Activated T-helper 2 cell treated with anti-CD3 and anti-CD28 coated beads, Interferon-gamma antibody, Interleukin-2, Interleukin-4, amounts not matched to agents 10 μg/mL and 5 μg/mL and 100 μg/mL, durations not matched to agents 14 hours and 24 hours and 36 hours (primary cell): ENCODE measurements at regions not wholly inside any gene's neighbourhood (a gene's known extent, or its start where the extent isn't known, plus 50 kb on each side); places are given as distances from the start of the nearest gene placed in this dataset.

Experiments
- DNase-seq: peaks from one replicate; pipeline ENCODE4 v3.0.0; 2021; ENCODE audit warnings: low spot score
- H3K27ac Mint-ChIP-seq: one replicate; pipeline ENCODE4 v1.8.0; 2021; ENCODE audit warnings: mixed read lengths
- H3K27me3 Mint-ChIP-seq: one replicate; pipeline ENCODE4 v1.8.0; 2021; ENCODE audit warnings: low read depth, mixed read lengths
- H3K36me3 Mint-ChIP-seq: one replicate; pipeline ENCODE4 v1.8.0; 2021; ENCODE audit warnings: low read depth, mixed read lengths
- H3K4me1 Mint-ChIP-seq: one replicate; pipeline ENCODE4 v1.8.0; 2021; ENCODE audit warnings: low read depth, mixed read lengths
- H3K4me3 Mint-ChIP-seq: one replicate; pipeline ENCODE4 v1.8.0; 2021; ENCODE audit warnings: low read depth, mild to moderate bottlenecking, moderate library complexity, mixed read lengths
- H3K9me3 Mint-ChIP-seq: one replicate; pipeline ENCODE4 v1.8.0; 2021; ENCODE audit warnings: mixed read lengths
- intact Hi-C: fragments of 100-400 bp; cut with micrococcal nuclease; formaldehyde crosslinking; loops from one replicate; pipeline ENCODE4 v1.15.1; 2023

DNA sequence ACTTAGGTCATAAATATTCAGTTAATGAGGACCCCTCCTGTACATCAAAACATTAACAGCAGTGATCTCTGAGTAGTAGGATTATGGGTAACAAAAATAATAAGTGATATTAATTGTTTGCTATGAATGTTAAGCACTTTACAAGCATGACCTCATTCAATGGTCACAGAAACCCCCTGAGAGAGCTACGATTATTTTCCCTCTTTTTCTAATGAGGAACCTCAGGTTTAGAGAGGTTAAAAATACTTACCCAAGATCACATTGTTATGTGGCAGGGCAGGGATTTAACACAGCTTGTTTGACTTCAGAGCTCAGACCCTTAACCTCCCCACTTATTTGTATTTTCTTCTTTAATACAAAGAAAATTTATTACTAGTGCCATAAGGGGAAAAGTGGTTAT is 228.2 kb downstream of the TBL1XR1 start:
- Mint-ChIP-seq H3K27ac (no peak overlapping the region), H3K4me1 (peaks cover 8% of the 10 kb centered on the region), H3K36me3 (no peaks in the 10 kb centered on the region), H3K27me3 (no peaks in the 10 kb centered on the region), H3K9me3 (no peaks in the 10 kb centered on the region), H3K4me3 (no peak overlapping the region)
- intact Hi-C loops, result no loop called here
- DNase-seq, result no peak

GRCh38 chr3:176968631-176969030 is 228.7 kb downstream of the TBL1XR1 start:
- H3K27ac Mint-ChIP-seq, result no peak overlapping the region
- DNase-seq, result no peak
- no peaks in the 10 kb centered on the region for H3K36me3 Mint-ChIP-seq
- H3K9me3 Mint-ChIP-seq, result no peaks in the 10 kb centered on the region
- intact Hi-C loops, result no loop called here
- H3K27me3 Mint-ChIP-seq, result no peaks in the 10 kb centered on the region
- peaks cover 8% of the 10 kb centered on the region for H3K4me1 Mint-ChIP-seq
- H3K4me3 Mint-ChIP-seq, result no peak overlapping the region

DNA sequence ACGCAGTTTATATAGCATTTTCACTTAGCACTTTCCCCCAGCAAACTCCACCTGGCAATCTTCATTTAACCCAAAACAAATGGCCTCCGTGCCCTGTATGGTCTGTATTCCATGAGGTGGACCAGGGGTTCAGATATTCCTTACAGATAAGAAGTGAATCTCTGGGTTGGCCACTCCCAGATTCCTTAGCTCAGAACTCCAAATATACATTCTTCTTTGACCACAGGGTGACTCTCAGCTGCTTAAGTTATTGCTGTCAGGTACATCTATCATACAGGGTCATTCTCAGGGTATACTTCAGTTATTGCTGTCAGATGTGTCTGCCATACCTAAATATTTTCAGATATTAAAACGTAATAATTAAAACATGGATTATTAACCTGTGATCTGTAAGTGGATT is 229.8 kb downstream of the TBL1XR1 start:
- H3K36me3 Mint-ChIP-seq, result no peaks in the 10 kb centered on the region
- H3K9me3 Mint-ChIP-seq, result no peaks in the 10 kb centered on the region
- peaks cover 1% of the 10 kb centered on the region for H3K27me3 Mint-ChIP-seq
- H3K4me1 Mint-ChIP-seq, result peaks cover 8% of the 10 kb centered on the region
- H3K27ac Mint-ChIP-seq, result no peak overlapping the region
- no peak for DNase-seq
- intact Hi-C loops, result no loop called here
- no peak overlapping the region for H3K4me3 Mint-ChIP-seq

GRCh38 chr3:176964661-176965060 is 232.6 kb downstream of the TBL1XR1 start:
- no peaks in the 10 kb centered on the region for H3K36me3 Mint-ChIP-seq
- intact Hi-C loops, result no loop called here
- DNase-seq, result no peak

GRCh38 chr3:176961916-176962315 is 235.4 kb downstream of the TBL1XR1 start:
- peaks cover 2% of the 10 kb centered on the region for H3K4me1 Mint-ChIP-seq
- intact Hi-C loops, result no loop called here
- no peak overlapping the region for H3K27ac Mint-ChIP-seq
- H3K9me3 Mint-ChIP-seq, result no peaks in the 10 kb centered on the region
- H3K27me3 Mint-ChIP-seq, result peaks cover 2% of the 10 kb centered on the region
- no peaks in the 10 kb centered on the region for H3K36me3 Mint-ChIP-seq
- DNase-seq, result no peak
- H3K4me3 Mint-ChIP-seq, result no peak overlapping the region

More at GRCh38 chr3:176964661-176965060, 232.6 kb downstream of the TBL1XR1 start:
- Mint-ChIP-seq H3K4me3 (no peak overlapping the region), H3K27ac (no peak overlapping the region), H3K4me1 (peaks cover 2% of the 10 kb centered on the region), H3K27me3 (peaks cover 2% of the 10 kb centered on the region), H3K9me3 (no peaks in the 10 kb centered on the region)

DNA sequence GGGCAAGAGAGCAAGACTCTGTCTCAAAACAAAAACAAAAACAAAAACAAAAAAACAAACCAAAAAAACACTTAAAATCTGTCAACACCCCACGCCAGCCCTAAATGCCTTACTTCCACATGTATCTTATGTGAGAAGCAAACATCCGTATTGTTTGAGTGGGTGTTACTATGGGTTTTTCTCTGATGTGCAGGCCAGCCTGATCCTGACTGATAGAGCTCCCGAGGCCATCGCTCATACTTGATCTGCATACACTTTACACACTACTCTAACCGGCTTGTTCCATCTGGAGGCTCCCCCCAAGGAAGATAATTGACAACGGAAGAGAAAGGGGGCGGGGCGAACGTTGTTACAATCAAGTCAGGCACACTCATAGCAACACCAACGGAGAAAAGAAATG is 237.4 kb downstream of the TBL1XR1 start:
- Mint-ChIP-seq H3K4me3 (no peak overlapping the region), H3K9me3 (no peaks in the 10 kb centered on the region), H3K27ac (no peak overlapping the region), H3K36me3 (no peaks in the 10 kb centered on the region), H3K27me3 (peaks cover 2% of the 10 kb centered on the region), H3K4me1 (peaks cover under 1% of the 10 kb centered on the region)
- no peak for DNase-seq
- intact Hi-C loops, result no loop called here

DNA sequence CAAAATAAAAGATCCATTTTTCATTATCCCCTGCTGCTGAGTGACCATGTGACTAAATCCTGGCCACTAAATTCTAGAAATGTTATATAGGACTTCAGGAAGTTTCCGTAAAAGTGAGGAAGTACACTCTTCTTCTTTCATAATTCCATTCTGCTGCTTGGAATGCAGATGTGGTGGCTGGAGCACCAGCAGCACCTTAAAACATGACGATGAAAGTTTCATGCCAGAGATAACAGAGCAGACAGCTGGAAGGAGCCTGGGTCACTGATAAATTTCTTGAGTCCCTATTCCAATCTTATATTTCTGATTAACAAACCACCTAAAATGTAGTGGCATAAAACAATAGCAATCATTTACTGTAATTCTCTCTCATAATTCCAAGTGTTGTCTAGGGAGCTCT is 238.7 kb downstream of the TBL1XR1 start:
- Mint-ChIP-seq H3K27ac (no peak overlapping the region), H3K36me3 (no peaks in the 10 kb centered on the region), H3K27me3 (peaks cover 2% of the 10 kb centered on the region), H3K4me3 (no peak overlapping the region), H3K9me3 (no peaks in the 10 kb centered on the region), H3K4me1 (no peaks in the 10 kb centered on the region)
- DNase-seq, result no peak
- intact Hi-C loops, result no loop called here

GRCh38 chr3:176954517-176954916 is 242.8 kb downstream of the TBL1XR1 start:
- intact Hi-C loops, result no loop called here
- Mint-ChIP-seq H3K4me3 (no peak overlapping the region), H3K4me1 (no peaks in the 10 kb centered on the region), H3K27me3 (no peaks in the 10 kb centered on the region), H3K36me3 (no peaks in the 10 kb centered on the region), H3K27ac (no peak overlapping the region), H3K9me3 (no peaks in the 10 kb centered on the region)
- no peak for DNase-seq

DNA sequence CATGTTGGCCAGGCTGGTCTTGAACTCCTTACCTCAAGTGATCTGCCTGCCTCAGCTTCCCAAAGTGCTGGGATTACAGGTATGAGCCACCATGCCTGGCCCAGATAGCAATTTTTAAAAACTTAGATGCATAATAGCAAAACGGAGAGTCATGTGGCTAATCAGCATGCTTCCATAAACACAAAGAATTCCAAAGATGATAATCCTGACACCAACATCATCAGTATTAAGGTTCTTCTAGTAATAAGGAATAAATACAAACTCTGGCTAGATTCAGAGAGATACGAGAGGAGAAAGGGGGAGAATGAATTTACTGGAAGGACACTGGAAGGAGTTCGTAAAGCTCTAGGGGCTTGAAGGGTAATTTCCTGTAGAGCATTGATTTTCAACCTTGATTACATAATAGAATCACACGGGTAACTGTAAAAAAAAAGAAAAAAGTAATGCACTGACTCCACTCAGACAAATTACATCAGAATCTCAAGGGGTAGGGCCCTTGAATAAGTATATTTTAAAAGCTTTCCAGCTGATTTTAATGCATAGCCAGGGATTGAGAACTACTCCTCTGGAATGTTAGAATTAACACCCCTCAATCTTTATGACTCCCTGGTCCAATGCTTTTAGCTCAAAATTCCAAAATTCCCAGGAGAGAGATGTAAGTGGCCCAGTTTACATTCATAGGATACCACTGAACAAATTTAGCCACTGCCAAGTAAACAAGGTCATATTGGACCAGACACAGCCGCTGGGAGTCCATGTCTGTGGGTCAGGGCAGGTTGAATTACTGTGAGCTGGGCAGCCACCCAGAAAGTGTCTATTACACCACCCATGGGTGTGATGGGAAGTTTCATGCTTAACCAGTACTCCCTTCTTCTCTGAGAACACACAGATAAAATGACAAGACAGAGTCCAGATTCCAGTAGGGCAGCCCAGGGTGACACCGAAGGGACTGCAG is 243.9 kb downstream of the TBL1XR1 start:
- Mint-ChIP-seq H3K27me3 (no peaks in the 10 kb centered on the region), H3K4me3 (no peak overlapping the region), H3K27ac (no peak overlapping the region), H3K9me3 (no peaks in the 10 kb centered on the region), H3K4me1 (no peaks in the 10 kb centered on the region), H3K36me3 (no peaks in the 10 kb centered on the region)
- intact Hi-C loops, result no loop called here
- DNase-seq, result no peak

DNA sequence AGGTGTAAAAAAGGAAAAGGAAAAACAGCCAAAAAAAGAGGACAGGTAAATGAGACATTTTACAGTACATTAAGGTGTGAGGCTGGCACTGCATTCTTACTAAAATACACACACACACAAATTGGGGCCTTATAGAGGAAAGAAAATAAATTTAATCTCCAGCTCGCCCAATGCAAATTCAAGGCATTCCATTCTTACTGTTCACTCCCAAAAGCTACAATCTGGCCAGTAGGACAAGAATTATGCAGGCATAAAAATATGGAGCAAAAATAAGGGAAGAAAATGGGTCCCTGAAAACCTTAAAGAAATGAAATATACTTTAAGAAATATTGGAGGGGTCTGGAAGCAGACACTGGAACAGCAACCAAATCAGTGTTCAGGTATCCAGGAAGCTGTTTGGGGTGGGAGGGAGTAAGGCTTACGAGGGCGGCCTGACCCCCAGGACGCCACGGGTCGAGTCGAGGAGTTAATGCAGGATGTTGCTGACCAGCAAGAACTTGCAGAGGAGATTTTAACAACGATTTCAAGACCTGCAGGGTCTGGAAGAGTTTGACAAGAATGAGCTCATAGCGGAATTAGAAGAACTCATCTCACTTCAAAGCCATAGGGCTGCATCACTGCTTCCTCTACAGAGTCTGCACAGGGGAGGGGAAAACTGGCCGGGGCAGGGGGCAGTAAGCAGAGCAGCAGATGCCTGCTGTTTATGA is 245.5 kb downstream of the TBL1XR1 start:
- Mint-ChIP-seq H3K27me3 (no peaks in the 10 kb centered on the region), H3K36me3 (no peaks in the 10 kb centered on the region), H3K27ac (no peak overlapping the region), H3K4me3 (no peak overlapping the region), H3K4me1 (no peaks in the 10 kb centered on the region), H3K9me3 (no peaks in the 10 kb centered on the region)
- intact Hi-C loops, result no loop called here
- DNase-seq, result no peak

DNA sequence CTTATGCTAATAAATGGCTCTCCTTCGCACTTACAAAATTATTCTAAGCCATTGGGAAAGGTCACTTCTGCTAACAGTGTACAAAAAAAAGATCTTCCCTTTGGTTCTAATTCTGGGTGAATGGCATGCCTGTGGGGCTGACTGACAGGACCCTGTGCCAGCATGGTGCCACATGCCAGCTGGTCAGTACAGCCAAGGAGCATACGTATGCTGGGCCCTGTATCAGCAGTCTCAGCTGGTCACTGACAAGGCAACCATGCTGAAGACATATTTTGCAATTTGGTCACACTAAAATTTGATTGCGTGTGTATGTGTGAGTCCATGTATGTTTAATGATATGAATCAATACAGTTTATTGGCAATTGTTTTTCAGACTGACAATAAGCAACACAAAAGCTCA is 246.1 kb downstream of the TBL1XR1 start:
- H3K36me3 Mint-ChIP-seq, result no peaks in the 10 kb centered on the region
- H3K9me3 Mint-ChIP-seq, result no peaks in the 10 kb centered on the region
- no peaks in the 10 kb centered on the region for H3K27me3 Mint-ChIP-seq
- H3K27ac Mint-ChIP-seq, result no peak overlapping the region
- H3K4me1 Mint-ChIP-seq, result no peaks in the 10 kb centered on the region
- no peak for DNase-seq
- intact Hi-C loops, result no loop called here
- no peak overlapping the region for H3K4me3 Mint-ChIP-seq

GRCh38 chr3:176950743-176951142 is 246.5 kb downstream of the TBL1XR1 start:
- Mint-ChIP-seq H3K4me3 (no peak overlapping the region), H3K4me1 (no peaks in the 10 kb centered on the region), H3K27me3 (no peaks in the 10 kb centered on the region), H3K9me3 (no peaks in the 10 kb centered on the region), H3K27ac (no peak overlapping the region), H3K36me3 (no peaks in the 10 kb centered on the region)
- intact Hi-C loops, result no loop called here
- DNase-seq, result no peak

- intact Hi-C loops, result no loop called here
- no peak for DNase-seq
- H3K27ac Mint-ChIP-seq, result no peak overlapping the region
- no peaks in the 10 kb centered on the region for H3K27me3 Mint-ChIP-seq
- H3K36me3 Mint-ChIP-seq, result no peaks in the 10 kb centered on the region
- no peak overlapping the region for H3K4me3 Mint-ChIP-seq
- H3K9me3 Mint-ChIP-seq, result no peaks in the 10 kb centered on the region
- no peaks in the 10 kb centered on the region for H3K4me1 Mint-ChIP-seq
These were observed 249.1 kb downstream of the TBL1XR1 start for GRCh38 chr3:176948151-176948550.
